Endothelial cell (in vitro differentiated cells): ENCODE measurements at regions not wholly inside any gene's neighbourhood (a gene's known extent, or its start where the extent isn't known, plus 50 kb on each side); places are given as distances from the start of the nearest gene placed in this dataset.

Source experiments
- DNase-seq: peaks from one replicate; pipeline ENCODE4 v3.0.0; 2021; ENCODE audit warnings: low spot score
- H3K27ac Mint-ChIP-seq: one replicate; pipeline ENCODE4 v1.8.0; 2021; ENCODE audit warnings: mixed read lengths, inconsistent platforms; ENCODE audit not compliant: unreplicated experiment
- H3K27me3 Mint-ChIP-seq: one replicate; pipeline ENCODE4 v1.8.0; 2021; ENCODE audit warnings: mild to moderate bottlenecking, moderate library complexity, mixed read lengths, inconsistent platforms; ENCODE audit not compliant: unreplicated experiment
- H3K36me3 Mint-ChIP-seq: one replicate; pipeline ENCODE4 v1.8.0; 2021; ENCODE audit warnings: mild to moderate bottlenecking, low read depth, mixed read lengths, inconsistent platforms; ENCODE audit not compliant: unreplicated experiment
- H3K4me1 Mint-ChIP-seq: one replicate; pipeline ENCODE4 v1.8.0; 2021; ENCODE audit warnings: mild to moderate bottlenecking, mixed read lengths, inconsistent platforms; ENCODE audit not compliant: unreplicated experiment
- H3K4me3 Mint-ChIP-seq: one replicate; pipeline ENCODE4 v1.8.0; 2021; ENCODE audit warnings: mild to moderate bottlenecking, mixed read lengths, inconsistent platforms; ENCODE audit not compliant: unreplicated experiment
- H3K9me3 Mint-ChIP-seq: one replicate; pipeline ENCODE4 v1.8.0; 2021; ENCODE audit warnings: mixed read lengths, inconsistent platforms; ENCODE audit not compliant: unreplicated experiment
- CTCF ChIP-seq: fragments of 200-600 bp; sonication (generic); IDR thresholded peaks from one replicate; pipeline ENCODE4 v1.5.0; 2021; ENCODE audit warnings: antibody characterized with exemption; ENCODE audit not compliant: unreplicated experiment

- no peak for TF ChIP-seq CTCF
- DNase-seq, result no peak
- H3K27me3 Mint-ChIP-seq, result no peaks in the 10 kb centered on the region
- no peaks in the 10 kb centered on the region for H3K36me3 Mint-ChIP-seq
- H3K4me1 Mint-ChIP-seq, result no peaks in the 10 kb centered on the region
- H3K9me3 Mint-ChIP-seq, result no peaks in the 10 kb centered on the region
- no peak overlapping the region for H3K27ac Mint-ChIP-seq
- H3K4me3 Mint-ChIP-seq, result no peak overlapping the region
Observed at GRCh38 chr1:70552662-70553566, 141.8 kb downstream of the CTH start.

- Mint-ChIP-seq H3K9me3 (no peaks in the 10 kb centered on the region), H3K36me3 (no peaks in the 10 kb centered on the region), H3K4me1 (no peaks in the 10 kb centered on the region), H3K27me3 (no peaks in the 10 kb centered on the region), H3K4me3 (no peak overlapping the region), H3K27ac (no peak overlapping the region)
- TF ChIP-seq CTCF, result no peak
- DNase-seq, result no peak
Observed at GRCh38 chr1:70553567-70553956, 142.5 kb downstream of the CTH start.

GRCh38 chr1:70554341-70554740 is 143.3 kb downstream of the CTH start:
- H3K36me3 Mint-ChIP-seq, result no peaks in the 10 kb centered on the region
- TF ChIP-seq CTCF, result no peak
- no peaks in the 10 kb centered on the region for H3K27me3 Mint-ChIP-seq
- no peak overlapping the region for H3K4me3 Mint-ChIP-seq
- H3K27ac Mint-ChIP-seq, result no peak overlapping the region
- no peak for DNase-seq
- H3K4me1 Mint-ChIP-seq, result no peaks in the 10 kb centered on the region
- H3K9me3 Mint-ChIP-seq, result no peaks in the 10 kb centered on the region

- peaks cover 3% of the 10 kb centered on the region for H3K27me3 Mint-ChIP-seq
- H3K4me1 Mint-ChIP-seq, result no peaks in the 10 kb centered on the region
- no peaks in the 10 kb centered on the region for H3K36me3 Mint-ChIP-seq
- no peak overlapping the region for H3K27ac Mint-ChIP-seq
- no peak for DNase-seq
- H3K9me3 Mint-ChIP-seq, result no peaks in the 10 kb centered on the region
- no peak overlapping the region for H3K4me3 Mint-ChIP-seq
- TF ChIP-seq CTCF, result no peak
Observed at GRCh38 chr1:70556541-70556940, 145.5 kb downstream of the CTH start.

GRCh38 chr1:70567167-70567566 is 156.1 kb downstream of the CTH start:
- H3K36me3 Mint-ChIP-seq, result no peaks in the 10 kb centered on the region
- H3K9me3 Mint-ChIP-seq, result no peaks in the 10 kb centered on the region
- no peaks in the 10 kb centered on the region for H3K27me3 Mint-ChIP-seq
- TF ChIP-seq CTCF, result no peak
- H3K4me1 Mint-ChIP-seq, result no peaks in the 10 kb centered on the region
- H3K4me3 Mint-ChIP-seq, result no peak overlapping the region
- no peak overlapping the region for H3K27ac Mint-ChIP-seq
- no peak for DNase-seq
